GM21825 (cell line): ENCODE measurements at regions not wholly inside any gene's neighbourhood (a gene's known extent, or its start where the extent isn't known, plus 50 kb on each side); places are given as distances from the start of the nearest gene placed in this dataset.
"Not testable (repeated sequence)": the region's sequence is repeated elsewhere in the genome, so short reads cannot be mapped to it uniquely, and the experiment has no call there.

Source experiments
- ATAC-seq: cut with Tn5 transposase; IDR thresholded peaks from one replicate; pipeline ENCODE4 v1.9.1; 2021; ENCODE audit warnings: mild to moderate bottlenecking, moderate library complexity; ENCODE audit not compliant: unreplicated experiment

DNA sequence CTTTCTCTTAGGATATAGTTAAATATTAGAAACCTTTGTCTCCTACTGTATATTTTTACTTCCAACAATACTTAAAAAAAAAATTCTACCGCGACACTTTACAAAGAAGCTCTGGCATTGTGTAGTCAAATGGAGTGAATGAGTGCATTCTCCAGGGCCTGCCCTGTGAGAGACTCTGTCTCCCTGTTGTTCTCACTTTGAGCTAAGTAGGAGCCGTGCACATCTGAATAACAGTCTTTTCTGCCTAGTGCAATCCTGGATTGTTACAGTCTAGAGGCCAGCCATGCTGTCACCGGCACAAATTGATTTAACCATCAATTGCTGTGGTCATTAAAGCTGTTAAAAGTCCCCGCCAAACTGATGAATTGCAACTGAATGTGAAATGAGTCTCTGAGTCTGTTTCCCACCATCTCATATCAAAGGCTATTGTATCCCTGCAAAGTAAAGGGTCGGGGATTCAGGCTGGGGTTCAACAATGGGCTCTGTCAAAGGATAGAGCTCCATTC lies 156.0 kb downstream of the RFPL4B start:
- ATAC-seq = no peak

- no peak for ATAC-seq
These were observed 157.5 kb downstream of the RFPL4B start for GRCh38 chr6:112504621-112505020.

- ATAC-seq = no peak
These were observed 164.3 kb downstream of the RFPL4B start for GRCh38 chr6:112511441-112511840.

DNA sequence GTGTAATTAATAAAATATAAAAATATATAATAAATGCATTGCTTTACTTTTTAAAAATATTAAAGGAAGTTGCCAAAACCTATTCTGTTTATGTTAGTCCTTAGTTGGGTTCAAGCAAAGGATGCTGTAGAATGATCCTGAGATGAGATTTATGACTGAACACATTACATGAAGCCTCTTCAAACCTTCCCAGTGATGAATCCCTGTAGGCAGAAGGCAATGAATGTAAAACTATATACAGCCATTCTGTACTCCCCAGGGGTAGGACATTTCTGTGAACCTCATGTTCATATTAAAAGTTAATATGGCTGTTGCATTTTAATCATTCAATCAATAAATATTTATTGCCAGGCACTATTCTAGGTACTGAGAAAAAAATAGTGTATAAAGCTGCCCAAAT lies 166.0 kb downstream of the RFPL4B start:
- no peak for ATAC-seq

GRCh38 chr6:112522587-112522986 lies 175.5 kb downstream of the RFPL4B start:
- no peak for ATAC-seq

DNA sequence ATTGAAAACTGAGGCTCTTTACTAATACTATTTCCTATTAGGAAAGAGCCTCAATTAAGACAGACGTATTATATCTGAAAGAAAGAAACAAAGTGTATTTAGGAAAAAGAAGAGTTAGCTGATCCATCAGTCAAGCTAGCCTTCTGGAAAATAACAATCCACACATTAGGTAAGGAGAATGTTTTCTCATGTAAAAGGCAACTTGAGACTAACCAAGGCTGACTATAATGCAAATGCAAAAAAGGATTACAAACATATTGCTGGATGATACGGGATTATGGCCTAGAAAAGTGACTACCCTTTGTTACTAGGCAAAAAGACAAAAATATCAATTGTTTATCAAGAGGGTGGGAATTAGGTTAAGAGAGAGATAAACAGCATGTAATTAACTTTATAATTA lies 176.9 kb downstream of the RFPL4B start:
- ATAC-seq = no peak

- ATAC-seq = no peak
These were observed 178.6 kb downstream of the RFPL4B start for GRCh38 chr6:112525749-112526148.

DNA sequence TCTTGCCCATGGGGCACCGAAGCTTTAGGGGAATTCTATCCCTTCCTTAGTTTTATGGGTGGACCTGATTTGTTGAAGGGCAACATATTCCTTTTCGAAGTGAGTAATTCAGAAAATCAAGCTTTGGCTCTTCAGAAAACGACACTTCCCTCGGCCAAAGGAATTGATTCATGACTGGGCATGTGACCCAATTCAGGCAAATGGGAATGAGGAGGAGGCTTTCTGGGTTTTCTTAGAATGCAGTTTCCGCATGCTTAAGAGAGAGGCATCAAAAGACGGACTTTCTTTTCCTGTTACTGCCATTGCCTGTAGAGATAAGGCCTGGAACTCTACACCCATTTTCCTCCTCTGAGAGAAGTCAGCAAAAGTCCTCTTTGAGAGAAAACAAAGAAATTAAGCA lies 179.5 kb downstream of the RFPL4B start:
- no peak for ATAC-seq

DNA sequence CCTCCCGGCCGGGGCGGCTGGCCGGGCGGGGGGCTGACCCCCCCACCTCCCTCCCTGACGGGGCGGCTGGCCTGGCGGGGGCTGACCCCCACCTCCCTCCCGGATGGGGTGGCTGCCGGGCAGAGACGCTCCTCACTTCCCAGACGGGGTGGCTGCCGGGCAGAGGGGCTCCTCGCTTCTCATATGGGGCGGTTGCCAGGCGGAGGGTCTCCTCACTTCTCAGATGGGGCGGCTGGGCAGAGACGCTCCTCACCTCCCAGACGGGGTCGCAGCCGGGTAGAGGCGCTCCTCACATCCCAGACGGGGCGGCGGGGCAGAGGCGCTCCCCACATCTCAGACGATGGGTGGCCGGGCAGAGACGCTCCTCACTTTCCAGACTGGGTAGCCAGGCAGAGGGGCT lies 181.2 kb downstream of the RFPL4B start:
- not testable (repeated sequence) for ATAC-seq

DNA sequence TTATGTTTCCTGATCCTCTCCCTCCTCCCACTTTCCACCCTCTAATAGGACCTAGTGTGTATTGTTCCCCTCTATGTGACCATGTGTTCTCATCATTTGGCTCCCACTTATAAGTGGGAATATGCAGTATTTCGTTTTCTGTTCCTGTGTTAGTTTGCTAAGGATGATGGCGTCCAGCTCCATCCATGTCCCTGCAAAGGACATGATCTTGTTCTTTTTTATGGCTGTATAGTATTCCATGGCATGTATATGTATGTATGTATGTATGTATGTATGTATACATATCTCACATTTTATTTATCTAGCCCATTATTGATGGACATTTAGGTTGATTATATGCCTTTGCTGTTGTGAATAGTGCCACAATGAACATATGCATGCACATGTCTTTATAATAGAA lies 188.7 kb downstream of the RFPL4B start:
- ATAC-seq = no peak

GRCh38 chr6:112539355-112539754 lies 192.2 kb downstream of the RFPL4B start:
- no peak for ATAC-seq

- not testable (repeated sequence) for ATAC-seq
These were observed 194.7 kb downstream of the RFPL4B start for GRCh38 chr6:112541847-112542246.

DNA sequence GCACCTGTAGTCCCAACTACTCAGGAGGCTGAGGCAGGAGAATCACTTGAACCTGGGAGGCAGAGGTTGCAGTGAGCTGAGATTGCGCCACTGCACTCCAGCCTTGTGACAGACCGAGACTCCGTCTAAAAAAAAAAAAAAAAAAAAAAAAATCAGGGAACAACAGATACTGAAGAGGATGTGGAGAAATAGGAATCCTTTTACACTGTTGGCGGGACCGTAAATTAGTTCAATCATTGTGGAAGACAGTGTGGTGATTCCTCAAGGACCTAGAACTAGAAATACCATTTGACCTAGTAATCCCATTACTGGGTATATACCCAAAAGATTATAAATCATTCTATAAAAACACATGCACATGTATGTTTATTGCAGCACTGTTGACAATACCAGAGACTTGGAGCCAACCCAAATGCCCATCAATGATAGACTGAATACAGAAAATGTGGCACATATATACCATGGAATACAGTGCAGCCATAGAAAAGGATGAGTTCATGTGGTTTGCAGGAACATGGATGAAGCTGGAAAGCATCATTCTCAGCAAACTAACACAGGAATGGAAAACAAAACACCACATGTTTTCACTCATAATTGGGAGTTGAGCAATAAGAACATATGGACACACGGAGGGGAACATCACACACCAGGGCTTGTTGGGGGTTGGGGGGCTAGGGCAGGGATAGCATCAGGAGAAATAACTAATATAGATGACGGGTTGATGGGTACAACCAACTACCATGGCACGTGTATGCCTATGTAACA lies 200.4 kb downstream of the RFPL4B start:
- ATAC-seq = not testable (repeated sequence)

DNA sequence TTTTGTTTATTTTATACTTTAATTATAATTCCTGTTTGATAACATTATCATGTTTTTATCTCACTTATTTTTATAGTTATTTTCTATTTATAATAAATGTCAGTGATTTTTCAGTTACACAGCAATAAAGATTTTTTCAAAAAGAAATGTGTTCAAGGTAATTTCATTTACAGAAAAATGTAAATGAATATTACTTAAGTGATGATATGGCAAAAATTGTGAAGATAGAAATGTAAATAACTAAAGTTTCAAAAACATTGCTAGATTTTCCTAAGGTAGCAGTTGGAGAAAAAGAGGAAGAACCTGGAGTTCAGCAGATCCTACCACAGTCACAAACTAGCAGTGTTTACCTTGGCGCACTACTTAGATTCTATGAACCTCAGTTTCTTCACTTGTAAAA lies 202.6 kb downstream of the RFPL4B start:
- no peak for ATAC-seq

DNA sequence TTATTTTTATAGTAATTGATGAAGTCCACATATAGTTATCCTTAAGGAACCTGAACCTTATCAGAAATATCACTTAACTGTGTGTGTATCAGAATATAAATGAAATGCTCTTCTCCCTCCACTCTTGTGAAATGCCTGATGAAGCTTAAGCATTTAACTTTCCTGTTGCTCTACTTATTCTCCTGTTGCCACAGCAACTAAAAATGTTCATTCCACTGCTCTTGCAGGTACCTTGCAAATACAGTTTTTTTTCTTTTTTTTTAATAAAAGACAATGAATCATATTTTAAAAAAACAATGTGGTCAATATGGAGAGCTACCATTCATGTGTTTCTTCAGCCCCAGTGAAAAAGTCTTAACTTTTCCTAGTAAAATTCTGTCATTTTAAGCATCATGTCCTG lies 210.3 kb downstream of the RFPL4B start:
- no peak for ATAC-seq

- ATAC-seq = no peak
These were observed 210.8 kb downstream of the RFPL4B start for GRCh38 chr6:112557961-112558360.

DNA sequence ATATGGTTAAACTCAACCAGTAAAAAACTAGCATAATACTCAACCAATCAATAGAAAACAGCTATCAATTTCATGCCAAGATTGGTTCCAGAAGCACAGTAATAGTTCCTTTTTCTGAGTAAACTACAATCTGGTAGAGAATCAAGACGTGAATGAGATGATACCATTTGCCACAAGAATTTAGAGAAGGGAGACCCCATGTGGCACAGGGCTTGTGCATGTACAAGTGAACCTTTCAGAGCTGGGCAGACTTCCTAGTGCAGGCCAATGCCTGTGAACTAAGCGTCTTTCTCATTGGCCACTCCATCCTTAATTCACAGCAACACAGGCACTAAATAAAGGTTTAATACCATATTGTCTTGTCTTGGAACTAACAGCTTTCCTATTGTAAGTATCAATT lies 213.5 kb downstream of the RFPL4B start:
- no peak for ATAC-seq

DNA sequence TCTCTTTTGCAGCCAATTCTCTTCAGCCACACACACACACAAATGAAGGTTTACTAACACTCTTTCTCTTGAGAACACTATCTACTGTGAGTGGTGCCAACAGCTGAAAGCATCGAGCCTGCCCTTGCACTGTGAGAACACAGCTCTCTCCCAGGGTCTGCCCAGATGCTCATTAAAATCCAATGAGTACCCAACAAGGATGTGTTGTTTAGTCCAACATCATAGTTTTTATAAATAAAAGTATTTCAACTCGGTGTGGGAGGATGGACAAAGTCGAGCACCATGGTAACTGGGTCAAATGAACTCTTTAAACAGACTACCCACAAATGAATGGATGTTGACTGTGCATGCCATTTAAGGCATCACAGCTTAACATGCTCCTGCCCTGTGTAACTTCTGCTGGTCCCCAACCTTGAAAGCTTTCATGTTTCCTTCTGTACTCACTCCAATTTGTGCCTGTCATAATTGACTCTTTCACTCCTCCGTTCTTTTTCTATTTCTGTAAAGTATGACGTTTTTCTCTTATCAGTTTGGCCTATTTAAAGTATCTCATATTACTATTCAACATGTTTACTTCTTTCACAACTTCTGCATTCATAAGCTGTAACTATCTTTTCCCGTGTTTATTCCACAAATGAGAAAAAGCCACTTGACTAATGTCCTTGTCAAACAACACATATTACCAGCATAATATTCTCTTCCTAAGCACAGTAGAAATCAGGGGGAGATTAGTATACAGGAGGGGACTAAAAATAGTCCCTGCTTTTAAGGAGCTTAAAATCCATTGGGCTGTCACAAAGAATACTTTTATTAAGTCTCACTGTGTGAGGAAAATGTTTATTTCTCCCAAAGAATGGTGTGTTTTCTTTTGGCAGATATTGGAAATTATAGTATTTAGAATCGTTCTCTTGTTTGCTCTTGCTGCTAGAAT lies 215.4 kb downstream of the RFPL4B start:
- no peak for ATAC-seq

DNA sequence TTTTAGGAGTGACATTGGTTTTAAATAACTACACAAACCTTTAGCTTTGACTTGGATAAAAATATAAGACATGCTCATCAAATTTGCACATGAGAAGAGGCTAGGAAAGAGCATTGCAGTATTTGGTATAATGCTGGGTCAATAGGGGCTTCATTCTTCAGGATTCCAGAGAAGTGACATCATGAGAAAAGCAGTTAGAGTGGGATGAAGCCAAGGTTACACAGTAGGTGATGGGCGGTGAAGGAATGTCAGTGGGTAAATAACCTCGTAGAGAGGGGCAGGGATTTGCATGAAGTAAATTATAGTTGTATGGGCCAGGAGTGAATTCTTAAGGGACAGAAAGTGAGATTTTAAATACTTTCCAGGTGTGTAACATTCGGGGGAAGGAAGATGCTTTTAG lies 216.2 kb downstream of the RFPL4B start:
- no peak for ATAC-seq

- no peak for ATAC-seq
These were observed 220.9 kb downstream of the RFPL4B start for GRCh38 chr6:112568066-112568465.

DNA sequence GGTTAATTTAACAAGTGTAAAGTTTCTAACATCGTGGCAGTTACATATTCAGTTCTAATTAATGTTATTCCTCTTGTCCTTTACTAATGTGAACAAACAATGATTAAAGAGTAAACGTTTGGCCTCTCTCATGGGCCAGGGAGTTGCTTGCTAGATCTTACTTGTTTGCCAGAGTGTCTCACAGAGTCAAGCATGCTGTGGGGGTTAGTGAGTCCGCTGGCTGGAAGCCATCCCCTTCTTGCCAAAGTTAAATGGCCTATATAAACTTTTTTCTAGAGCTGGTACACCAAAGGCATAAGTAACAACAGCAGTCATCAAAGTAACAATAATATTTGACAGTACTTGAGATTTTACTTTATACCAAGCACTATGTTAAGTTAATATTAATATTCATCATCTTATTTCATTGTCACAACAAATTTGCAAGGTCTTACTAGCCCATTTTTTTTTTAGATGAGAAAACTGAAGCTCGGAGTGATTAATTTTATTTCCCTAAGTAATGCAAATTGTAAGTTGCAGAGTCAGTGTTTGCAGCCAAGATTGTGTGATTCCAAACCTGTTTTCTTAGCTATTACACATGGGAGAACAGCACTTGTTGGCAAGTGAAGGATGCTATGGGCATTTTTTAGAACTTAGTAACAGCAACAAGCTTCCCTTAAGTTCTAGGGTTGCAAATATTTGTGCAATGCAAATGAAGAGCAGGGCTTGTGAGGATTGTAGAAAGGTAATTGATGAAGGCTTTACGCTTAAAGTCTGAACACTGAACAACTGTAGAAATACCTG lies 224.5 kb downstream of the RFPL4B start:
- no peak for ATAC-seq
